ENCODE measurements at regions not wholly inside any gene's neighbourhood (a gene's known extent, or its start where the extent isn't known, plus 50 kb on each side); places are given as distances from the start of the nearest gene placed in this dataset.

DNA sequence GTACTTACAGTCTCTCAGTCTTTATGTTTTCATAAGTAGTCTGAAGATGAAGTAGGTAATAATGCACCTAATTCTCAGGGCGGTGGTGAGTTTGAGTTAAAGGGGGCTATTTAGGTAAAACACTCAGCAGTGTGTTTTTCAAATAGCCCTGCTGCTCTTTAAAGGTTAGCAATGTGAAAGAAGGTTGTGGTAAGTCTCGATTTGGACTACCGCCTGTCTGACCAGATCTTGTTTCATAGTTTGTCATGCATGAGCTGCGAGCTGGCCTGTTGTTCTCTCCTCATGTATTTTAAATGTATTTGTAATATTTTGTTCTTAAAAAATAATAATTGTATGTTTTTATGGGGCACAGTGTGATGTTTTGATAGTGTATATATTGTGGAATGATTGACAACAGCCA is 340.2 kb downstream of the DHX35 start:
- Histone ChIP-seq H3K4me3 (no peak overlapping the region), H3K27me3 (no peaks in the 10 kb centered on the region), H3K4me1 (no peaks in the 10 kb centered on the region), H3K36me3 (no peaks in the 10 kb centered on the region), H3K27ac (no peak overlapping the region), H3K9me3 (no peaks in the 10 kb centered on the region)
- WGBS: 97% methylated on average over 4 of the region's 4 CpGs
- DNase-seq (ENCODE audit: low spot score in 2 of 2): no peak
- TF ChIP-seq POLR2AphosphoS5 (IDR thresholded peaks at IDR 0.05) (no peak), EP300 (IDR thresholded peaks at IDR 0.05) (no peak), POLR2A (IDR thresholded peaks at IDR 0.05) (no peak)
- TF ChIP-seq, protein P1, sequence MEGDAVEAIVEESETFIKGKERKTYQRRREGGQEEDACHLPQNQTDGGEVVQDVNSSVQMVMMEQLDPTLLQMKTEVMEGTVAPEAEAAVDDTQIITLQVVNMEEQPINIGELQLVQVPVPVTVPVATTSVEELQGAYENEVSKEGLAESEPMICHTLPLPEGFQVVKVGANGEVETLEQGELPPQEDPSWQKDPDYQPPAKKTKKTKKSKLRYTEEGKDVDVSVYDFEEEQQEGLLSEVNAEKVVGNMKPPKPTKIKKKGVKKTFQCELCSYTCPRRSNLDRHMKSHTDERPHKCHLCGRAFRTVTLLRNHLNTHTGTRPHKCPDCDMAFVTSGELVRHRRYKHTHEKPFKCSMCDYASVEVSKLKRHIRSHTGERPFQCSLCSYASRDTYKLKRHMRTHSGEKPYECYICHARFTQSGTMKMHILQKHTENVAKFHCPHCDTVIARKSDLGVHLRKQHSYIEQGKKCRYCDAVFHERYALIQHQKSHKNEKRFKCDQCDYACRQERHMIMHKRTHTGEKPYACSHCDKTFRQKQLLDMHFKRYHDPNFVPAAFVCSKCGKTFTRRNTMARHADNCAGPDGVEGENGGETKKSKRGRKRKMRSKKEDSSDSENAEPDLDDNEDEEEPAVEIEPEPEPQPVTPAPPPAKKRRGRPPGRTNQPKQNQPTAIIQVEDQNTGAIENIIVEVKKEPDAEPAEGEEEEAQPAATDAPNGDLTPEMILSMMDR (IDR thresholded peaks at IDR 0.05): no peak

DNA sequence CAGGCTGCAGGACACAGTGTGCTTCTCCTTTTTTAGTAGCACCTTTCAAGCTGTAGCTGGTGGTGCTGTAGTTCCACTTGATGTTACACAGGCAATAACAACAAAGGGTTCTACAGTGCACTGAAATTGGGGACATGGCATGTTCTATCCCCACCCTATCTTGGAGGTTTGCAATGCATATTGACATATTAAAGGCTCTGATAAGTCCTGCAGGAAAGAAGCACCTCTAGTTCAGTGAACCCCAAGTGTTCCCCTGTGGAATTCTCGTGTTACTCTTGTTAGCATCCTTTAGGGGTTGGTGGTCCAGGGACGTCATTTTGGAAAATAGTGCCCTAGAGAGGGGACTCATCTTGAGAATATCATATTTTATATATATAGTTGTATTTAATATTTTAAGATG is 337.6 kb downstream of the DHX35 start:
- Histone ChIP-seq H3K4me3 (no peak overlapping the region), H3K27me3 (no peaks in the 10 kb centered on the region), H3K4me1 (no peaks in the 10 kb centered on the region), H3K9me3 (no peaks in the 10 kb centered on the region), H3K27ac (no peak overlapping the region), H3K36me3 (no peaks in the 10 kb centered on the region)
- DNase-seq (ENCODE audit: low spot score in 2 of 2): no peak
- 81% methylated on average over 2 of the region's 2 CpGs for WGBS
- TF ChIP-seq POLR2A (IDR thresholded peaks at IDR 0.05) (no peak), POLR2AphosphoS5 (IDR thresholded peaks at IDR 0.05) (no peak), EP300 (IDR thresholded peaks at IDR 0.05) (no peak)

DNA sequence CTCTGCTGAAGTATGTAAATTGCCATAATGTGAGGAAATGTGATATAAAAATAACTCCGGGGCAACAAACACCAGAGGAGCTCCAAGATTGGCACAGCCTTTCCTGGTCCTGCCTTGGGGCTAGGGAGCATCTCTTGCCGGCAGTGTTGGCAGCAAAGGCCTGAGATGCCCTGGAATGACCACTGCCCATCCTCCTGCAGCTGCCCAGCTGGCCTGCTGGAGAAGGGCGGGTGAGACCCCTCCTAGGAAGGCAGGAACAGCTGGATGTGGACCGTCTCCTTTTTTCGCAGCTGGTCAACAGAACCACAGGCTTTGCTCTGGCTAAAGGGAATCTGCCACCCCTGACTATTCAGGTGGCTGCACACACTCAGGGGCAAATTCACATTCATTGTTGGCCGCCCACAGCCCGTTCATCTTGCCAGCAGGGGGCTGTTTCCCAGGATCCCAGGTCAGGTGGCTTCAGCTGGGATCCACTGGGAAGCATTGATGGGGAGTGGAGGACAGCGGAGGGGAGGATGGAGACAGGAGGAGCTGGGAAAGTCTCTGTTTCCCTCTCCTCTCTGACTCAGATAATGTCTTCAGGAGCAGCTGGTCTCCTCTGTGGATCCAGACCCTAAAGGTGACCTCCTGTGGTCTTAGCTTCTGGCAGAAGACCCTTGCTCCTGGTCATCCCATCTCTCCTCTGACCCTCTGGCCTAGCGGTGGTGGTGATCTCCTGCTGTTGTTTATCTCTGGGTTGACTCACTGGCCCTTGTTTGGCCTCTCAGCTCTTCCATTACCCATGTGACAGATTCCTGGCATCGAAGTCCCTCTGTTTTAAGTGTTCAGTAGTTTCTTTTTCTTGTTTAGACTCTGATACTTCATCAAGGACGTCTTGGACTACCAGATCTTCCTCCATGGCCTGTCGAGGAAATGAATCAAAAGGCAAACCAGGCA is 336.7 kb downstream of the DHX35 start:
- TF ChIP-seq POLR2A (IDR thresholded peaks at IDR 0.05) (no peak), POLR2AphosphoS5 (IDR thresholded peaks at IDR 0.05) (no peak), EP300 (IDR thresholded peaks at IDR 0.05) (no peak)
- TF ChIP-seq, protein P1 (IDR thresholded peaks at IDR 0.05): no peak
- H3K27ac ChIP-seq: no peak overlapping the region
- H3K9me3 ChIP-seq: no peaks in the 10 kb centered on the region
- H3K4me3 ChIP-seq: no peak overlapping the region
- H3K36me3 ChIP-seq: no peaks in the 10 kb centered on the region
- DNase-seq (ENCODE audit: low spot score in 2 of 2): no peak
- H3K4me1 ChIP-seq: no peaks in the 10 kb centered on the region
- no peaks in the 10 kb centered on the region for H3K27me3 ChIP-seq
- 50% methylated on average over 7 of the region's 12 CpGs for WGBS

DNA sequence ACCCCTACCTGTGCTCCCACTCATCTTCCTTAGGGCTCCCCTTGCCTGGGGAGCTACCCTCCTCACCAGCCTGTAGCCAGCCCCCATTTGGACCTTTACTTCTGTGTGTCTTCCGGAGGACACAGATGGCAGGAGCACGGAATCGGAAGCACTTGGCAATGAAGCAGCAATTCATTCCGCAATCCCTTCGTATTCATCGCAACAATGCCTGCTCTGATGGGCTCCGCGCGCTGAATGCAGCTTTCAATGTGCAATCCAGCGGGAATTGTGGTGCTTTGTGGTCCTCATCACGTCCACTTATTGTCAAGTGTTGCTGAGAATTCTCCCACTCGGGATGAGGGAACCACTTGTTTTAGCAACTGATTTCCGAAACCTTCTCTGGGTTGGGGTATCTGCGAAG is 336.0 kb downstream of the DHX35 start:
- Histone ChIP-seq H3K36me3 (no peaks in the 10 kb centered on the region), H3K27me3 (no peaks in the 10 kb centered on the region), H3K9me3 (no peaks in the 10 kb centered on the region), H3K4me1 (no peaks in the 10 kb centered on the region), H3K27ac (no peak overlapping the region), H3K4me3 (no peak overlapping the region)
- DNase-seq (ENCODE audit: low spot score in 2 of 2): no peak
- TF ChIP-seq POLR2A (IDR thresholded peaks at IDR 0.05): no peak
- no peak for TF ChIP-seq EP300 (IDR thresholded peaks at IDR 0.05)
- TF ChIP-seq, protein P1 (IDR thresholded peaks at IDR 0.05): no peak
- no peak for TF ChIP-seq POLR2AphosphoS5 (IDR thresholded peaks at IDR 0.05)
- WGBS: 85% methylated on average over 14 of the region's 14 CpGs

DNA sequence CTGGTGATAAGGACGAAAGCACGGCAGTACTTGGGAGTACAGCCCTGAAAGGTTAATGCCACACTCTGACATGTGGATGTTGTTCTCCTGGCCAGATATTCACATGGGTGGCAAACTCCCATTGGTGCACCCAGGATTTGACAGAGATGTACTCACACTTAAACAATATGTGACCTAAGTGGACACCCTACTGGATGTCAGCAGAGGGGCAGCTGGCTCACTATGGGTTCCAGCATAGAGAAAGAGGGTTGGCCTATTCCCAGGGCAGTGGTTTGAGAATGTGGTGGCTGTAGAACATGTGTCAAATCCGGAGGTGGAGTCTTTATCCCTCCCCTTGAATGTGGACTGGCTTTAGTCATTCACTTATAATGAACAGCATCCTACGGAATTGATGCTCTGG is 333.2 kb downstream of the DHX35 start:
- WGBS: 60% methylated on average over 3 of the region's 4 CpGs
- no peak for TF ChIP-seq POLR2A (IDR thresholded peaks at IDR 0.05)
- no peak for TF ChIP-seq POLR2AphosphoS5 (IDR thresholded peaks at IDR 0.05)
- no peak for TF ChIP-seq EP300 (IDR thresholded peaks at IDR 0.05)
- TF ChIP-seq, protein P1 (IDR thresholded peaks at IDR 0.05): no peak
- H3K4me3 ChIP-seq: no peak overlapping the region

More for the DNA sequence above, 333.2 kb downstream of the DHX35 start:
- Histone ChIP-seq H3K4me1 (peaks cover 7% of the 10 kb centered on the region), H3K27ac (no peak overlapping the region), H3K9me3 (no peaks in the 10 kb centered on the region), H3K27me3 (no peaks in the 10 kb centered on the region), H3K36me3 (no peaks in the 10 kb centered on the region)
- no peak for DNase-seq (ENCODE audit: low spot score in 2 of 2)
